ENCODE measurements at regions not wholly inside any gene's neighbourhood (a gene's known extent, or its start where the extent isn't known, plus 50 kb on each side); places are given as distances from the start of the nearest gene placed in this dataset.

GRCh38 chr17:70597774-70598173 lies 428.4 kb downstream of the KCNJ2 start:
- TF ChIP-seq CTCF (conservative IDR thresholded peaks at IDR 0.05 in 1 of 2, IDR thresholded peaks at IDR 0.05 in 1 of 2; ENCODE audit: extremely low read depth in 1 of 2, insufficient read depth in 1 of 2, low read depth in 1 of 2, low read length in 2 of 2) (no peak), EZH2 (IDR thresholded peaks at IDR 0.05; ENCODE audit: borderline replicate concordance, low read length) (no peak)

Measured in mammary epithelial cell (primary cell).